ENCODE measurements at regions not wholly inside any gene's neighbourhood (a gene's known extent, or its start where the extent isn't known, plus 50 kb on each side); places are given as distances from the start of the nearest gene placed in this dataset.

- ChIA-PET CTCF (interaction anchor here (2.0 kb wide), 1 partner anchor 26 kb away, joined by 6 read pairs; no protein-coding TSS in a partner anchor), POLR2A (no interaction called here)
- H3K27me3 Mint-ChIP-seq: peaks cover 4% of the 10 kb centered on the region
- H3K36me3 Mint-ChIP-seq (ENCODE audit: low read depth): no peaks in the 10 kb centered on the region
- DNase-seq (no peak), ATAC-seq (no peak)
- H3K4me3 Mint-ChIP-seq: no peak overlapping the region
- intact Hi-C loops (cut with micrococcal nuclease): no loop called here
- H3K27ac Mint-ChIP-seq: no peak overlapping the region
- TF ChIP-seq CTCF (IDR thresholded peaks at IDR 0.05): no peak
- H3K4me1 Mint-ChIP-seq (ENCODE audit: low read depth): no peaks in the 10 kb centered on the region
- H3K9me3 Mint-ChIP-seq: no peaks in the 10 kb centered on the region
Measured at GRCh38 chr13:26899202-26899601, 138.6 kb upstream of the GPR12 start.

- intact Hi-C loops (cut with micrococcal nuclease): no loop called here
- CTCF ChIA-PET: no interaction called here
Measured at GRCh38 chr13:26897706-26898550, 137.3 kb upstream of the GPR12 start.

GRCh38 chr13:26896986-26897668 lies 136.5 kb upstream of the GPR12 start:
- DNase-seq (no peak), ATAC-seq (no peak)
- Mint-ChIP-seq H3K4me3 (no peak overlapping the region), H3K9me3 (no peaks in the 10 kb centered on the region), H3K27me3 (peaks cover 4% of the 10 kb centered on the region), H3K4me1 (ENCODE audit: low read depth) (no peaks in the 10 kb centered on the region), H3K36me3 (ENCODE audit: low read depth) (no peaks in the 10 kb centered on the region), H3K27ac (no peak overlapping the region)
- intact Hi-C loops (cut with micrococcal nuclease): no loop called here
- TF ChIP-seq CTCF (IDR thresholded peaks at IDR 0.05): no peak
- CTCF ChIA-PET: no interaction called here
- POLR2A ChIA-PET: no interaction called here

More at GRCh38 chr13:26897706-26898550, 137.3 kb upstream of the GPR12 start:
- Mint-ChIP-seq H3K4me3 (no peak overlapping the region), H3K9me3 (no peaks in the 10 kb centered on the region), H3K27me3 (peaks cover 4% of the 10 kb centered on the region), H3K36me3 (ENCODE audit: low read depth) (no peaks in the 10 kb centered on the region), H3K27ac (no peak overlapping the region), H3K4me1 (ENCODE audit: low read depth) (no peaks in the 10 kb centered on the region)
- POLR2A ChIA-PET: no interaction called here
- no peak for TF ChIP-seq CTCF (IDR thresholded peaks at IDR 0.05)
- ATAC-seq: no peak
- no peak for DNase-seq

- DNase-seq (no peak), ATAC-seq (no peak)
- H3K4me1 Mint-ChIP-seq (ENCODE audit: low read depth): no peaks in the 10 kb centered on the region
- H3K4me3 Mint-ChIP-seq: no peak overlapping the region
- CTCF ChIA-PET: no interaction called here
- H3K36me3 Mint-ChIP-seq (ENCODE audit: low read depth): no peaks in the 10 kb centered on the region
- TF ChIP-seq CTCF (IDR thresholded peaks at IDR 0.05): no peak
- H3K27me3 Mint-ChIP-seq: peaks cover 4% of the 10 kb centered on the region
- intact Hi-C loops (cut with micrococcal nuclease): no loop called here
- POLR2A ChIA-PET: no interaction called here
- no peaks in the 10 kb centered on the region for H3K9me3 Mint-ChIP-seq
- no peak overlapping the region for H3K27ac Mint-ChIP-seq
Measured at GRCh38 chr13:26895808-26896466, 135.4 kb upstream of the GPR12 start.

Measured in activated CD8-positive, alpha-beta T cell treated with anti-CD3 and anti-CD28 coated beads for 36 hours (primary cell).